H9 (cell line): ENCODE measurements at regions not wholly inside any gene's neighbourhood (a gene's known extent, or its start where the extent isn't known, plus 50 kb on each side); places are given as distances from the start of the nearest gene placed in this dataset.

ENCODE experiments used
- DNase-seq: peaks from one replicate; pipeline ENCODE4 v3.0.0-alpha.2; 2017
- H2AFZ ChIP-seq: one replicate; pipeline ENCODE4 v1.6.1; 2013; ENCODE audit warnings: mild to moderate bottlenecking, low read length, control low read depth, moderate library complexity
- H2AK5ac ChIP-seq: 2 replicates; pipeline ENCODE4 v1.6.1; 2013; ENCODE audit warnings: low read length, control low read depth, mixed read lengths; ENCODE audit not compliant: insufficient read length
- H2BK120ac ChIP-seq: one replicate; pipeline ENCODE4 v1.6.1; 2013; ENCODE audit warnings: low read depth, mild to moderate bottlenecking, low read length, control low read depth, inconsistent platforms; ENCODE audit not compliant: poor library complexity, severe bottlenecking
- H2BK12ac ChIP-seq: 2 replicates; pipeline ENCODE4 v1.6.1; 2013; ENCODE audit warnings: low read length, control low read depth, mixed read lengths, low read depth; ENCODE audit not compliant: insufficient read length
- H2BK15ac ChIP-seq: 2 replicates; pipeline ENCODE4 v1.6.1; 2013; ENCODE audit warnings: low read depth, low read length, control low read depth
- H2BK20ac ChIP-seq: one replicate; pipeline ENCODE4 v1.6.1; 2013; ENCODE audit warnings: low read depth, mild to moderate bottlenecking, low read length, control low read depth, inconsistent platforms; ENCODE audit not compliant: poor library complexity, severe bottlenecking
- H2BK5ac ChIP-seq: 2 replicates; pipeline ENCODE4 v1.6.1; 2013; ENCODE audit warnings: low read length, control low read depth, mixed read lengths; ENCODE audit not compliant: insufficient read length
- H3K14ac ChIP-seq: 2 replicates; pipeline ENCODE4 v1.6.1; 2013; ENCODE audit warnings: low read length, control low read depth; ENCODE audit not compliant: insufficient read depth
- H3K18ac ChIP-seq: 2 replicates; pipeline ENCODE4 v1.6.1; 2013; ENCODE audit warnings: low read depth, mild to moderate bottlenecking, mixed read lengths, low read length, control low read depth; ENCODE audit not compliant: insufficient read length
- H3K23ac ChIP-seq: 2 replicates; pipeline ENCODE4 v1.6.1; 2013; ENCODE audit warnings: low read length, control low read depth, mixed read lengths, low read depth; ENCODE audit not compliant: insufficient read length
- H3K23me2 ChIP-seq: 2 replicates; pipeline ENCODE4 v1.6.1; 2013; ENCODE audit warnings: low read depth, mild to moderate bottlenecking, mixed read lengths, low read length, control low read depth; ENCODE audit not compliant: insufficient read length, poor library complexity, severe bottlenecking
- H3K27ac ChIP-seq: 2 replicates; pipeline ENCODE4 v1.5.1; 2013; ENCODE audit warnings: low read length, control low read depth, mixed read lengths, low read depth; ENCODE audit not compliant: insufficient read length
- H3K27me3 ChIP-seq: 2 replicates; pipeline ENCODE4 v1.6.1; 2013; ENCODE audit warnings: low read length, control low read depth, inconsistent platforms; ENCODE audit not compliant: insufficient read depth
- H3K4ac ChIP-seq: 2 replicates; pipeline ENCODE4 v1.6.1; 2013; ENCODE audit warnings: low read depth, mild to moderate bottlenecking, control low read depth, inconsistent platforms, low read length, moderate library complexity
- H3K4me1 ChIP-seq: 2 replicates; pipeline ENCODE4 v1.6.1; 2013; ENCODE audit warnings: low read length, control low read depth, inconsistent platforms; ENCODE audit not compliant: insufficient read depth
- H3K4me2 ChIP-seq: 2 replicates; pipeline ENCODE4 v1.6.1; 2013; ENCODE audit warnings: low read length, control low read depth, mixed read lengths; ENCODE audit not compliant: insufficient read length, insufficient read depth
- H3K56ac ChIP-seq: 2 replicates; pipeline ENCODE4 v1.6.1; 2013; ENCODE audit warnings: low read depth, mild to moderate bottlenecking, mixed read lengths, low read length, control low read depth; ENCODE audit not compliant: insufficient read length
- H3K79me1 ChIP-seq: 2 replicates; pipeline ENCODE4 v1.6.1; 2013; ENCODE audit warnings: low read depth, mild to moderate bottlenecking, moderate library complexity, low read length, control low read depth, inconsistent platforms; ENCODE audit not compliant: insufficient read depth, poor library complexity, severe bottlenecking
- H3K79me2 ChIP-seq: 2 replicates; pipeline ENCODE4 v1.6.1; 2013; ENCODE audit warnings: low read length, control low read depth, inconsistent platforms; ENCODE audit not compliant: insufficient read depth
- H3K9ac ChIP-seq: 2 replicates; pipeline ENCODE4 v1.6.1; 2013; ENCODE audit warnings: low read length, control low read depth, mixed read lengths; ENCODE audit not compliant: insufficient read length; ENCODE audit errors: extremely low read depth
- H3K9me3 ChIP-seq: one replicate; pipeline ENCODE4 v1.6.1; 2013; ENCODE audit warnings: low read depth, low read length, inconsistent platforms; ENCODE audit not compliant: control insufficient read depth
- H3T11ph ChIP-seq: one replicate; pipeline ENCODE4 v1.6.1; 2013; ENCODE audit warnings: mild to moderate bottlenecking, low read length, control low read depth, inconsistent platforms
- H4K20me1 ChIP-seq: one replicate; pipeline ENCODE4 v1.6.1; 2013; ENCODE audit not compliant: control insufficient read depth, insufficient read length, insufficient read depth
- H4K5ac ChIP-seq: 2 replicates; pipeline ENCODE4 v1.6.1; 2013; ENCODE audit warnings: low read depth, mild to moderate bottlenecking, mixed read lengths, low read length, control low read depth; ENCODE audit not compliant: insufficient read length
- H4K8ac ChIP-seq: replicated peaks from 2 replicates; pipeline ENCODE4 v1.6.1; 2013; ENCODE audit warnings: low read length, control low read depth, mixed read lengths, low read depth; ENCODE audit not compliant: insufficient read length
- H4K91ac ChIP-seq: 2 replicates; pipeline ENCODE4 v1.6.1; 2013; ENCODE audit warnings: low read depth, mild to moderate bottlenecking, moderate library complexity, mixed read lengths, low read length, control low read depth; ENCODE audit not compliant: insufficient read length
- H3K27ac Mint-ChIP-seq, 3 experiments: 2 replicates in 2 of 3; 3 replicates in 1 of 3; pipeline ENCODE4 v1.8.0; 2020 to 2021; ENCODE audit warnings: mixed read lengths in 3 of 3, mild to moderate bottlenecking in 1 of 3, moderate library complexity in 1 of 3
- H3K27me3 Mint-ChIP-seq: 2 replicates; pipeline ENCODE4 v1.8.0; 2021; ENCODE audit warnings: low read depth, mild to moderate bottlenecking, moderate library complexity, mixed read lengths
- H3K36me3 Mint-ChIP-seq, 3 experiments: 2 replicates in 2 of 3; 3 replicates in 1 of 3; pipeline ENCODE4 v1.8.0; 2020 to 2021; ENCODE audit warnings: low read depth in 3 of 3, mixed read lengths in 3 of 3; ENCODE audit not compliant: insufficient read depth in 1 of 3
- H3K4me1 Mint-ChIP-seq, 2 experiments: 2 replicates each; pipeline ENCODE4 v1.8.0; 2020; ENCODE audit warnings: mixed read lengths in 2 of 2
- H3K4me3 Mint-ChIP-seq, 2 experiments: 2 replicates in 1 of 2; 3 replicates in 1 of 2; pipeline ENCODE4 v1.8.0; 2020 to 2021; ENCODE audit warnings: mild to moderate bottlenecking in 2 of 2, mixed read lengths in 2 of 2, moderate library complexity in 1 of 2
- H3K9me3 Mint-ChIP-seq, 2 experiments: 2 replicates in 1 of 2; 3 replicates in 1 of 2; pipeline ENCODE4 v1.8.0; 2020; ENCODE audit warnings: mild to moderate bottlenecking in 2 of 2, mixed read lengths in 2 of 2, moderate library complexity in 1 of 2
- TF ChIP-seq, protein P1 (sequence below): fragments of 200-600 bp; sonication (generic); conservative IDR thresholded peaks from 3 replicates; pipeline ENCODE4 v1.8.0; 2021; ENCODE audit warnings: antibody characterized with exemption, mild to moderate bottlenecking

GRCh38 chr1:193706766-193707165, 520.4 kb upstream of the B3GALT2 start:
- H2BK120ac ChIP-seq = no peak overlapping the region
- no peak overlapping the region for H3T11ph ChIP-seq
- H3K9ac ChIP-seq = no peak overlapping the region
- H4K5ac ChIP-seq = no peak overlapping the region
- H3K4me3 Mint-ChIP-seq = no peak overlapping the region
- no peaks in the 10 kb centered on the region for H4K20me1 ChIP-seq
- H4K8ac ChIP-seq = no peak overlapping the region
- H3K4ac ChIP-seq = no peak overlapping the region
- H3K27me3 Mint-ChIP-seq = no peaks in the 10 kb centered on the region
- no peaks in the 10 kb centered on the region for H3K9me3 ChIP-seq
- no peaks in the 10 kb centered on the region for H3K4me1 ChIP-seq
- H3K4me2 ChIP-seq = no peak overlapping the region
- H3K18ac ChIP-seq = no peak overlapping the region
- no peak overlapping the region for H4K91ac ChIP-seq
- H2AFZ ChIP-seq = no peak overlapping the region
- no peaks in the 10 kb centered on the region for H3K36me3 Mint-ChIP-seq
- no peak overlapping the region for H2BK12ac ChIP-seq
- H3K23ac ChIP-seq = no peak overlapping the region
- no peak for DNase-seq
- no peaks in the 10 kb centered on the region for H3K23me2 ChIP-seq
- H2AK5ac ChIP-seq = no peak overlapping the region
- no peak overlapping the region for H2BK20ac ChIP-seq
- H3K27me3 ChIP-seq = no peaks in the 10 kb centered on the region
- H2BK15ac ChIP-seq = no peak overlapping the region
- H3K27ac ChIP-seq = no peak overlapping the region
- H3K4me1 Mint-ChIP-seq = no peaks in the 10 kb centered on the region
- TF ChIP-seq, protein P1, sequence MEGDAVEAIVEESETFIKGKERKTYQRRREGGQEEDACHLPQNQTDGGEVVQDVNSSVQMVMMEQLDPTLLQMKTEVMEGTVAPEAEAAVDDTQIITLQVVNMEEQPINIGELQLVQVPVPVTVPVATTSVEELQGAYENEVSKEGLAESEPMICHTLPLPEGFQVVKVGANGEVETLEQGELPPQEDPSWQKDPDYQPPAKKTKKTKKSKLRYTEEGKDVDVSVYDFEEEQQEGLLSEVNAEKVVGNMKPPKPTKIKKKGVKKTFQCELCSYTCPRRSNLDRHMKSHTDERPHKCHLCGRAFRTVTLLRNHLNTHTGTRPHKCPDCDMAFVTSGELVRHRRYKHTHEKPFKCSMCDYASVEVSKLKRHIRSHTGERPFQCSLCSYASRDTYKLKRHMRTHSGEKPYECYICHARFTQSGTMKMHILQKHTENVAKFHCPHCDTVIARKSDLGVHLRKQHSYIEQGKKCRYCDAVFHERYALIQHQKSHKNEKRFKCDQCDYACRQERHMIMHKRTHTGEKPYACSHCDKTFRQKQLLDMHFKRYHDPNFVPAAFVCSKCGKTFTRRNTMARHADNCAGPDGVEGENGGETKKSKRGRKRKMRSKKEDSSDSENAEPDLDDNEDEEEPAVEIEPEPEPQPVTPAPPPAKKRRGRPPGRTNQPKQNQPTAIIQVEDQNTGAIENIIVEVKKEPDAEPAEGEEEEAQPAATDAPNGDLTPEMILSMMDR = no peak
- H2BK5ac ChIP-seq = no peak overlapping the region
- no peaks in the 10 kb centered on the region for H3K79me1 ChIP-seq
- no peaks in the 10 kb centered on the region for H3K79me2 ChIP-seq
- H3K14ac ChIP-seq = no peak overlapping the region
- H3K9me3 Mint-ChIP-seq = no peaks in the 10 kb centered on the region
- no peak overlapping the region for H3K56ac ChIP-seq
- no peak overlapping the region for H3K27ac Mint-ChIP-seq
